CD14-positive monocyte (primary cell): ENCODE measurements at regions not wholly inside any gene's neighbourhood (a gene's known extent, or its start where the extent isn't known, plus 50 kb on each side); places are given as distances from the start of the nearest gene placed in this dataset.

Experiments
- DNase-seq, 3 donors: peaks; one replicate each; pipeline ENCODE4 v3.0.0-alpha.2; 2011 to 2022
- H2AFZ ChIP-seq: 2 replicates; pipeline ENCODE4 v1.6.0; 2012; ENCODE audit warnings: mild to moderate bottlenecking, low read depth, low read length, inconsistent platforms; ENCODE audit not compliant: insufficient read depth, poor library complexity, severe bottlenecking
- H3K27ac ChIP-seq, 2 donors: 1 replicate in 1 of 2; 2 replicates in 1 of 2; pipeline ENCODE4 v1.5.1; 2012 to 2013; ENCODE audit warnings: low read length in 2 of 2, control low read depth in 1 of 2, inconsistent platforms in 1 of 2, low read depth in 1 of 2, mild to moderate bottlenecking in 1 of 2
- H3K27me3 ChIP-seq, 2 donors: one replicate each; pipeline versions ENCODE4 v1.6.0 to v1.6.1; 2011 to 2013; ENCODE audit warnings: low read length in 2 of 2; ENCODE audit not compliant: control insufficient read depth in 2 of 2, insufficient read depth in 2 of 2
- H3K36me3 ChIP-seq, 2 donors: replicated peaks in 1 of 2; 1 replicate in 1 of 2; 2 replicates in 1 of 2; pipeline versions ENCODE4 v1.5.1 to v1.6.1; 2012 to 2013; ENCODE audit warnings: low read length in 2 of 2, control low read depth in 1 of 2, inconsistent platforms in 1 of 2, mild to moderate bottlenecking in 1 of 2; ENCODE audit not compliant: insufficient read depth in 2 of 2, control insufficient read depth in 1 of 2
- H3K4me1 ChIP-seq, 2 donors: 1 replicate in 1 of 2; 2 replicates in 1 of 2; pipeline versions ENCODE4 v1.5.1 to v1.6.1; 2012 to 2013; ENCODE audit warnings: low read length in 2 of 2, control low read depth in 1 of 2, inconsistent platforms in 1 of 2, mild to moderate bottlenecking in 1 of 2, moderate library complexity in 1 of 2; ENCODE audit not compliant: insufficient read depth in 2 of 2, control insufficient read depth in 1 of 2
- H3K4me2 ChIP-seq: replicated peaks from 2 replicates; pipeline ENCODE3; 2012; ENCODE audit warnings: low read length, moderate library complexity, mild to moderate bottlenecking; ENCODE audit not compliant: poor library complexity, severe bottlenecking; ENCODE audit errors: extremely low read depth
- H3K4me3 ChIP-seq, 3 experiments: fragments of 200-600 bp in 1 of 3; sonication (generic) in 1 of 3; replicated peaks in 1 of 3; 1 replicate in 2 of 3; 2 replicates in 1 of 3; pipeline ENCODE4 v1.5.1; 2011 to 2013; ENCODE audit warnings: low read length in 3 of 3, mild to moderate bottlenecking in 3 of 3, control low read depth in 2 of 3, low read depth in 2 of 3, inconsistent platforms in 1 of 3, moderate library complexity in 1 of 3
- H3K79me2 ChIP-seq: 2 replicates; pipeline ENCODE4 v1.6.0; 2012; ENCODE audit warnings: mild to moderate bottlenecking, control low read depth, inconsistent platforms, low read length, moderate library complexity; ENCODE audit not compliant: insufficient read depth
- H3K9ac ChIP-seq: 2 replicates; pipeline ENCODE4 v1.6.0; 2017; ENCODE audit warnings: low read length, mild to moderate bottlenecking; ENCODE audit not compliant: insufficient read depth, poor library complexity, severe bottlenecking
- H3K9me3 ChIP-seq, 2 donors: replicated peaks in 1 of 2; 1 replicate in 1 of 2; 2 replicates in 1 of 2; pipeline versions ENCODE4 v1.5.1 to v1.6.1; 2012 to 2013; ENCODE audit warnings: low read length in 2 of 2, control low read depth in 1 of 2; ENCODE audit not compliant: control insufficient read depth in 1 of 2, insufficient read depth in 1 of 2
- H4K20me1 ChIP-seq: 2 replicates; pipeline ENCODE4 v1.6.0; 2012; ENCODE audit warnings: mild to moderate bottlenecking, low read length, control low read depth, moderate library complexity; ENCODE audit not compliant: insufficient read depth
- H3K27ac Mint-ChIP-seq, 7 donors: one replicate each; pipeline ENCODE4 v1.8.0; 2020; ENCODE audit warnings: mild to moderate bottlenecking in 7 of 7, mixed read lengths in 7 of 7, moderate library complexity in 6 of 7, inconsistent platforms in 2 of 7
- H3K27me3 Mint-ChIP-seq, 3 donors: one replicate each; pipeline ENCODE4 v1.8.0; 2021 to 2022; ENCODE audit warnings: low read depth in 3 of 3, mild to moderate bottlenecking in 3 of 3, mixed read lengths in 3 of 3, moderate library complexity in 3 of 3, inconsistent platforms in 1 of 3
- H3K36me3 Mint-ChIP-seq, 2 donors: one replicate each; pipeline ENCODE4 v1.8.0; 2020; ENCODE audit warnings: mixed read lengths in 2 of 2, inconsistent platforms in 1 of 2, mild to moderate bottlenecking in 1 of 2
- H3K4me1 Mint-ChIP-seq: one replicate; pipeline ENCODE4 v1.8.0; 2020; ENCODE audit warnings: mild to moderate bottlenecking, mixed read lengths
- H3K4me3 Mint-ChIP-seq, 2 donors: one replicate each; pipeline ENCODE4 v1.8.0; 2020; ENCODE audit warnings: mild to moderate bottlenecking in 2 of 2, mixed read lengths in 2 of 2, moderate library complexity in 1 of 2
- H3K9me3 Mint-ChIP-seq, 7 donors: one replicate each; pipeline ENCODE4 v1.8.0; 2020 to 2022; ENCODE audit warnings: mixed read lengths in 7 of 7, mild to moderate bottlenecking in 6 of 7, moderate library complexity in 6 of 7, inconsistent platforms in 2 of 7
- WGBS: methylation state at CpG from one replicate; pipeline ENCODE4 v1.1.5; 2013; ENCODE audit warnings: missing lambda C conversion rate; ENCODE audit not compliant: insufficient coverage; 5-methylcytosine and 5-hydroxymethylcytosine counted together
- intact Hi-C, 2 donors: fragments of 100-400 bp; cut with micrococcal nuclease; formaldehyde crosslinking; loops; one replicate each; pipeline versions ENCODE4 v1.15.0 to v1.15.1; 2023
- TF ChIP-seq, protein P1 (sequence below): fragments of 200-600 bp; IDR thresholded peaks from one replicate; pipeline ENCODE4 v1.8.0; 2022; ENCODE audit warnings: antibody characterized with exemption, mild to moderate bottlenecking

- peak overlapping the region in 1 of 2 donors; percentile 11 for H3K4me3 Mint-ChIP-seq
- TF ChIP-seq, protein P1, sequence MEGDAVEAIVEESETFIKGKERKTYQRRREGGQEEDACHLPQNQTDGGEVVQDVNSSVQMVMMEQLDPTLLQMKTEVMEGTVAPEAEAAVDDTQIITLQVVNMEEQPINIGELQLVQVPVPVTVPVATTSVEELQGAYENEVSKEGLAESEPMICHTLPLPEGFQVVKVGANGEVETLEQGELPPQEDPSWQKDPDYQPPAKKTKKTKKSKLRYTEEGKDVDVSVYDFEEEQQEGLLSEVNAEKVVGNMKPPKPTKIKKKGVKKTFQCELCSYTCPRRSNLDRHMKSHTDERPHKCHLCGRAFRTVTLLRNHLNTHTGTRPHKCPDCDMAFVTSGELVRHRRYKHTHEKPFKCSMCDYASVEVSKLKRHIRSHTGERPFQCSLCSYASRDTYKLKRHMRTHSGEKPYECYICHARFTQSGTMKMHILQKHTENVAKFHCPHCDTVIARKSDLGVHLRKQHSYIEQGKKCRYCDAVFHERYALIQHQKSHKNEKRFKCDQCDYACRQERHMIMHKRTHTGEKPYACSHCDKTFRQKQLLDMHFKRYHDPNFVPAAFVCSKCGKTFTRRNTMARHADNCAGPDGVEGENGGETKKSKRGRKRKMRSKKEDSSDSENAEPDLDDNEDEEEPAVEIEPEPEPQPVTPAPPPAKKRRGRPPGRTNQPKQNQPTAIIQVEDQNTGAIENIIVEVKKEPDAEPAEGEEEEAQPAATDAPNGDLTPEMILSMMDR, result no peak
Observed at GRCh38 chr2:203599509-203599908, 64.4 kb upstream of the RAPH1 start.

DNA sequence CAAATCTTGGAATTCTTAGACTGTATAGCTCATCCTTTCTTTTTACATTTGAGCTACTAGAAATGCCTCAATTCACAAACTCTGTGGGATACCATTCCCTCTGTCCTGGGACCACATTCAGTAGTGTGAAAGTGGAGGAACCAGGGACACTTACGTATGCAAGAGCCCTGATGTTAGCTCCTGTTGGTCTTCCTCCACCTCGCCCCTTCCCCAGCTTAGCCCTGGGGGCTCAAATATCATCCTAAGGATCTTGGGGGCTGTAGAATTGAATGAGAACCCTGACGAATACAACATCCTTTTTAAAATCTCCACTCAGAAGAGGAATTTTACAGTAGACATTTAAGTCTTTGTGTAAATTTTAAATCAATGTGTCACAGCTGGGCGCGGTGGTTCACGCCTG is 65.2 kb upstream of the RAPH1 start:
- WGBS, result 90% methylated on average over 3 of the region's 6 CpGs
- Mint-ChIP-seq H3K4me3 (peak overlapping the region in 1 of 2 donors; percentile 49), H3K4me1 (peaks cover 21% of the 10 kb centered on the region), H3K27ac (no peak overlapping the region), H3K36me3 (peaks cover 0 to 2% of the 10 kb centered on the region in 2 donors), H3K27me3 (peaks cover 18 to 36% (median 21%) of the 10 kb centered on the region in 3 donors), H3K9me3 (peaks cover 0 to 7% (median 2%) of the 10 kb centered on the region in 7 donors)
- peaks cover 6 to 17% of the 10 kb centered on the region in 2 donors for H3K27me3 ChIP-seq
- no peaks in the 10 kb centered on the region for H3K36me3 ChIP-seq
- no peak for DNase-seq
- TF ChIP-seq, protein P1, result no peak
- peaks cover 13 to 21% of the 10 kb centered on the region in 2 donors for H3K4me1 ChIP-seq
- H2AFZ ChIP-seq, result no peak overlapping the region
- no peaks in the 10 kb centered on the region for H3K9me3 ChIP-seq
- no peak overlapping the region for H3K27ac ChIP-seq
- H3K79me2 ChIP-seq, result no peaks in the 10 kb centered on the region
- intact Hi-C loops, result no loop called here
- no peak overlapping the region for H3K9ac ChIP-seq
- no peak overlapping the region for H3K4me3 ChIP-seq
- no peaks in the 10 kb centered on the region for H4K20me1 ChIP-seq
- H3K4me2 ChIP-seq, result no peak overlapping the region

More at GRCh38 chr2:203599509-203599908, 64.4 kb upstream of the RAPH1 start:
- H3K27ac ChIP-seq, result no peak overlapping the region
- no peaks in the 10 kb centered on the region for H3K79me2 ChIP-seq
- H3K27me3 ChIP-seq, result peaks cover 6 to 17% of the 10 kb centered on the region in 2 donors
- no peak overlapping the region for H3K4me3 ChIP-seq
- H2AFZ ChIP-seq, result no peak overlapping the region
- WGBS, result 100% methylated on average over 1 of the region's 4 CpGs
- H3K4me2 ChIP-seq, result no peak overlapping the region
- no peak overlapping the region for H3K9ac ChIP-seq
- Mint-ChIP-seq H3K27ac (peak overlapping the region in 1 of 7 donors; percentile 74), H3K27me3 (peaks cover 20 to 35% (median 21%) of the 10 kb centered on the region in 3 donors), H3K36me3 (peaks cover 0 to 2% of the 10 kb centered on the region in 2 donors), H3K9me3 (peaks cover 0 to 7% (median 2%) of the 10 kb centered on the region in 7 donors), H3K4me1 (peaks cover 20% of the 10 kb centered on the region)
- intact Hi-C loops, result no loop called here
- H3K4me1 ChIP-seq, result peaks cover 13 to 21% of the 10 kb centered on the region in 2 donors
- no peaks in the 10 kb centered on the region for H3K36me3 ChIP-seq
- DNase-seq, result no peak
- H4K20me1 ChIP-seq, result no peaks in the 10 kb centered on the region
- H3K9me3 ChIP-seq, result no peaks in the 10 kb centered on the region
